SK-N-SH (cell line): ENCODE measurements at regions not wholly inside any gene's neighbourhood (a gene's known extent, or its start where the extent isn't known, plus 50 kb on each side); places are given as distances from the start of the nearest gene placed in this dataset.

Source experiments
- CTCF ChIA-PET: fragments of 300-600, 350-600 bp; formaldehyde crosslinking; extraction: SDS; loops from one replicate; lab custom pipeline; 2021; lab: Yijun Ruan, JAX
- POLR2A ChIA-PET: fragments of 350-600 bp; sonication (Branson Sonifier 250); formaldehyde crosslinking; extraction: SDS; loops from one replicate; lab custom pipeline; 2020; ENCODE audit warnings: antibody characterized with exemption, inconsistent platforms; lab: Yijun Ruan, JAX
- DNase-seq: peaks from one replicate; pipeline ENCODE4 v3.0.0; 2012
- H2AFZ ChIP-seq: fragments of 200-600 bp; sonication (generic); 2 replicates; pipeline ENCODE4 v1.8.1; 2016; ENCODE audit warnings: antibody characterized with exemption, mild to moderate bottlenecking, low read depth
- H3F3A ChIP-seq: fragments of 200-600 bp; sonication (generic); replicated peaks from 2 replicates; pipeline ENCODE3; 2016; ENCODE audit warnings: antibody characterized with exemption, mild to moderate bottlenecking; ENCODE audit not compliant: insufficient read depth
- H3K27ac ChIP-seq, 2 experiments: fragments of 200-500 bp in 1 of 2; fragments of 200-600 bp in 1 of 2; sonication (Bioruptor generic) in 1 of 2; sonication (generic), shearing (Covaris generic) in 1 of 2; 2 replicates each; pipeline versions ENCODE4 v1.5.1 to v1.6.1; 2014 to 2016; ENCODE audit warnings: low read depth in 2 of 2, inconsistent platforms in 1 of 2, low read length in 1 of 2, mild to moderate bottlenecking in 1 of 2, mixed read lengths in 1 of 2
- H3K27me3 ChIP-seq: fragments of 200-600 bp; sonication (generic), shearing (Covaris generic); 2 replicates; pipeline ENCODE4 v1.6.1; 2016; ENCODE audit warnings: mixed run types; ENCODE audit not compliant: insufficient read depth
- H3K36me3 ChIP-seq, 2 experiments: fragments of 200-500 bp in 1 of 2; fragments of 200-600 bp in 1 of 2; sonication (Bioruptor generic) in 1 of 2; sonication (generic) in 1 of 2; replicated peaks in 1 of 2; 2 replicates each; pipeline versions ENCODE3 to v1.5.1; 2014 to 2016; ENCODE audit warnings: low read length in 1 of 2, mild to moderate bottlenecking in 1 of 2; ENCODE audit not compliant: insufficient read depth in 2 of 2, control insufficient read depth in 1 of 2
- H3K4me1 ChIP-seq, 2 experiments: fragments of 200-500 bp in 1 of 2; fragments of 200-600 bp in 1 of 2; sonication (Bioruptor generic) in 1 of 2; sonication (generic), shearing (Covaris generic) in 1 of 2; 2 replicates each; pipeline versions ENCODE4 v1.5.1 to v1.6.1; 2014 to 2016; ENCODE audit warnings: low read depth in 1 of 2, low read length in 1 of 2, mixed run types in 1 of 2; ENCODE audit not compliant: insufficient read depth in 2 of 2, control insufficient read depth in 1 of 2
- H3K4me2 ChIP-seq: fragments of 200-600 bp; sonication (generic), shearing (Covaris generic); 2 replicates; pipeline ENCODE4 v1.6.1; 2017; ENCODE audit warnings: mixed run types
- H3K4me3 ChIP-seq, 2 experiments: fragments of 200-500 bp in 1 of 2; fragments of 200-600 bp in 1 of 2; sonication (Bioruptor generic) in 1 of 2; sonication (generic), shearing (Covaris generic) in 1 of 2; 2 replicates each; pipeline versions ENCODE4 v1.5.1 to v1.8.1; 2014 to 2016; ENCODE audit warnings: low read depth in 2 of 2, inconsistent platforms in 1 of 2, low read length in 1 of 2, mild to moderate bottlenecking in 1 of 2, mixed read lengths in 1 of 2, moderate library complexity in 1 of 2
- H3K79me2 ChIP-seq: fragments of 200-600 bp; sonication (generic); 2 replicates; pipeline ENCODE4 v1.8.1; 2017; ENCODE audit warnings: mild to moderate bottlenecking; ENCODE audit not compliant: insufficient read depth
- H3K9ac ChIP-seq: fragments of 200-600 bp; sonication (generic); 2 replicates; pipeline ENCODE4 v1.6.1; 2017; ENCODE audit warnings: mixed run types
- H3K9me2 ChIP-seq: fragments of 200-600 bp; sonication (generic); 2 replicates; pipeline ENCODE4 v1.6.1; 2017; ENCODE audit warnings: mixed run types
- H3K9me3 ChIP-seq: fragments of 200-600 bp; sonication (generic); 2 replicates; pipeline ENCODE4 v1.6.1; 2017; ENCODE audit warnings: mixed run types, mild to moderate bottlenecking, moderate library complexity
- H4K20me1 ChIP-seq: fragments of 200-600 bp; sonication (generic); 2 replicates; pipeline ENCODE4 v1.6.1; 2017; ENCODE audit warnings: mild to moderate bottlenecking, mixed run types; ENCODE audit not compliant: insufficient read depth
- ELF1 ChIP-seq: IDR thresholded peaks from 2 replicates; pipeline ENCODE4 v1.4.0; 2012
- EP300 ChIP-seq, 2 experiments: IDR thresholded peaks; 2 replicates each; pipeline versions ENCODE4 v1.4.0 to v1.6.1; 2012; ENCODE audit warnings: borderline replicate concordance in 1 of 2, low read depth in 1 of 2, low read length in 1 of 2
- EZH2phosphoT487 ChIP-seq: fragments of 200-600 bp; sonication (generic); IDR thresholded peaks from 2 replicates; pipeline ENCODE4 v1.6.1; 2017; ENCODE audit warnings: low read depth, mixed run types, mild to moderate bottlenecking, antibody characterized with exemption, moderate library complexity, borderline replicate concordance
- GABPA ChIP-seq: IDR thresholded peaks from 2 replicates; pipeline ENCODE4 v1.4.0; 2012; ENCODE audit warnings: low read depth, mild to moderate bottlenecking
- GATA2 ChIP-seq: sonication (generic); formaldehyde crosslinking; IDR thresholded peaks from 2 replicates; pipeline ENCODE4 v1.5.0; 2020; ENCODE audit warnings: mild to moderate bottlenecking, missing genetic modification reagents
- MEF2A ChIP-seq: IDR thresholded peaks from 2 replicates; pipeline ENCODE4 v1.4.0; 2012; ENCODE audit warnings: low read depth, borderline replicate concordance
- MXI1 ChIP-seq: IDR thresholded peaks from 2 replicates; pipeline ENCODE4 v1.6.1; 2012; ENCODE audit warnings: mild to moderate bottlenecking, low read depth, low read length, improper control_type of control experiment
- NFIC ChIP-seq: IDR thresholded peaks from 2 replicates; pipeline ENCODE4 v1.4.0; 2012; ENCODE audit warnings: borderline replicate concordance
- NRF1 ChIP-seq: IDR thresholded peaks from 2 replicates; pipeline ENCODE4 v1.6.1; 2012; ENCODE audit warnings: low read depth, mild to moderate bottlenecking, low read length
- POLR2AphosphoS5 ChIP-seq: IDR thresholded peaks from 2 replicates; pipeline ENCODE4 v1.6.1; 2012; ENCODE audit warnings: low read depth, low read length
- RAD21 ChIP-seq: IDR thresholded peaks from 2 replicates; pipeline ENCODE4 v1.6.1; 2012; ENCODE audit warnings: mild to moderate bottlenecking, low read length
- RFX5 ChIP-seq: IDR thresholded peaks from 2 replicates; pipeline ENCODE4 v1.6.1; 2012; ENCODE audit warnings: mild to moderate bottlenecking, improper control_type of control experiment, low read length
- SIN3A ChIP-seq: IDR thresholded peaks from 2 replicates; pipeline ENCODE4 v1.6.1; 2012; ENCODE audit warnings: low read depth, mild to moderate bottlenecking, low read length, moderate library complexity, borderline replicate concordance
- SMC3 ChIP-seq: IDR thresholded peaks from 2 replicates; pipeline ENCODE4 v1.6.1; 2012; ENCODE audit warnings: low read depth, low read length, improper control_type of control experiment
- TAF1 ChIP-seq: IDR thresholded peaks from 2 replicates; pipeline ENCODE4 v1.6.1; 2012; ENCODE audit warnings: low read depth, mild to moderate bottlenecking, low read length, moderate library complexity, borderline replicate concordance
- YY1 ChIP-seq: IDR thresholded peaks from 2 replicates; pipeline ENCODE4 v1.4.0; 2012; ENCODE audit warnings: low read depth, mild to moderate bottlenecking
- WGBS: methylation state at CpG from one replicate; pipeline ENCODE4 v1.1.6; 2017; ENCODE audit warnings: low lambda C conversion rate; 5-methylcytosine and 5-hydroxymethylcytosine counted together
- TF ChIP-seq, protein P1 (sequence below): fragments of 200-600 bp; sonication (generic); IDR thresholded peaks from 2 replicates; pipeline ENCODE4 v1.6.1; 2017; ENCODE audit warnings: antibody characterized with exemption, mild to moderate bottlenecking, moderate library complexity
- TF ChIP-seq, protein P2 (sequence below): IDR thresholded peaks from 2 replicates; pipeline ENCODE4; 2012
- TF ChIP-seq, protein P3 (sequence below): fragments of 150-350 bp; IDR thresholded peaks from 2 replicates; pipeline ENCODE4 v1.6.1; 2017; ENCODE audit warnings: antibody characterized with exemption, low read length, low read depth, borderline replicate concordance

DNA sequence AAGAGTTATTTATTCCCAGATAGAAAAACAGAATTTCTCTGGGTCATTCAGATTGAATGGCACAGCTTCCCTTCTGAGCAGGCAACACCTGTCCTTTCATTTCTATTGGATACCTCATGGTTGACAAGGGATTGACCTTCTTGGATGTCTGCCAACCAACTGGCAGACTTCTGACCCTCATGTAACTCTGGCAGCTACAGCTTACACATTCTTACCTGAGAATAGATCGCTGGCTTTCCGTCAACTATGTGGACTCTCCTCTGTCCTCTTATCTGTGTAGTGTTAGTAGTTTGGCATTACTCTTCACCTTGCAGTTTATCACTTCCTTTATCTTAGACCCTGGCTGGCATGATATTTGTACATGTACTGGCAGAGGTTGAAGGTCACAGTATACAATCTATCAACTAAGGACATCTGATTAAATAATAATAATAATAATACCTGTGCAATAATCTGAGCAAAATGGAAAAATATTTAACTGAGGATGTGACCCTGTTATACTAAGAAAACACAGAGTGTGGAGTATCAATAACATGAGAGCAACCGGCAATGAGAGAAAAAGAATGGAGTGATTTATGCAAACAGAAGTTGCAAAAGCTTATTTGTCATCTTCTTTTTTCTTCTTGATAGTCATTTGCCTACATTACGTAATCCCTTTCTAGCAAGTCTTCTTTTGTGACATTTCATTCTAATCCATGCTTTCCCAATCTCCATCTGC is 1118.2 kb downstream of the ARAP2 start:
- no peak overlapping the region for H3K4me3 ChIP-seq
- no peaks in the 10 kb centered on the region for H3K36me3 ChIP-seq
- H3K4me1 ChIP-seq: no peaks in the 10 kb centered on the region
- TF ChIP-seq NRF1: no peak
- TF ChIP-seq ELF1: no peak
- no peak for TF ChIP-seq GABPA
- TF ChIP-seq YY1: no peak
- TF ChIP-seq RAD21: no peak
- TF ChIP-seq NFIC: no peak
- TF ChIP-seq, protein P1, sequence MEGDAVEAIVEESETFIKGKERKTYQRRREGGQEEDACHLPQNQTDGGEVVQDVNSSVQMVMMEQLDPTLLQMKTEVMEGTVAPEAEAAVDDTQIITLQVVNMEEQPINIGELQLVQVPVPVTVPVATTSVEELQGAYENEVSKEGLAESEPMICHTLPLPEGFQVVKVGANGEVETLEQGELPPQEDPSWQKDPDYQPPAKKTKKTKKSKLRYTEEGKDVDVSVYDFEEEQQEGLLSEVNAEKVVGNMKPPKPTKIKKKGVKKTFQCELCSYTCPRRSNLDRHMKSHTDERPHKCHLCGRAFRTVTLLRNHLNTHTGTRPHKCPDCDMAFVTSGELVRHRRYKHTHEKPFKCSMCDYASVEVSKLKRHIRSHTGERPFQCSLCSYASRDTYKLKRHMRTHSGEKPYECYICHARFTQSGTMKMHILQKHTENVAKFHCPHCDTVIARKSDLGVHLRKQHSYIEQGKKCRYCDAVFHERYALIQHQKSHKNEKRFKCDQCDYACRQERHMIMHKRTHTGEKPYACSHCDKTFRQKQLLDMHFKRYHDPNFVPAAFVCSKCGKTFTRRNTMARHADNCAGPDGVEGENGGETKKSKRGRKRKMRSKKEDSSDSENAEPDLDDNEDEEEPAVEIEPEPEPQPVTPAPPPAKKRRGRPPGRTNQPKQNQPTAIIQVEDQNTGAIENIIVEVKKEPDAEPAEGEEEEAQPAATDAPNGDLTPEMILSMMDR: no peak
- TF ChIP-seq MXI1: no peak
- no peak for TF ChIP-seq TAF1
- TF ChIP-seq POLR2AphosphoS5: no peak
- TF ChIP-seq EZH2phosphoT487: no peak
- no peak for TF ChIP-seq EP300 (IDR thresholded peaks at IDR 0.05; ENCODE audit: borderline replicate concordance in 1 of 2, low read depth in 1 of 2, low read length in 1 of 2)
- no peak for TF ChIP-seq GATA2 (CRISPR knock-in tag)
- no peak for TF ChIP-seq SMC3
- TF ChIP-seq, protein P2, sequence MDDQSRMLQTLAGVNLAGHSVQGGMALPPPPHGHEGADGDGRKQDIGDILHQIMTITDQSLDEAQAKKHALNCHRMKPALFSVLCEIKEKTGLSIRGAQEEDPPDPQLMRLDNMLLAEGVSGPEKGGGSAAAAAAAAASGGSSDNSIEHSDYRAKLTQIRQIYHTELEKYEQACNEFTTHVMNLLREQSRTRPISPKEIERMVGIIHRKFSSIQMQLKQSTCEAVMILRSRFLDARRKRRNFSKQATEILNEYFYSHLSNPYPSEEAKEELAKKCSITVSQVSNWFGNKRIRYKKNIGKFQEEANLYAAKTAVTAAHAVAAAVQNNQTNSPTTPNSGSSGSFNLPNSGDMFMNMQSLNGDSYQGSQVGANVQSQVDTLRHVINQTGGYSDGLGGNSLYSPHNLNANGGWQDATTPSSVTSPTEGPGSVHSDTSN: no peak
- TF ChIP-seq, protein P3, sequence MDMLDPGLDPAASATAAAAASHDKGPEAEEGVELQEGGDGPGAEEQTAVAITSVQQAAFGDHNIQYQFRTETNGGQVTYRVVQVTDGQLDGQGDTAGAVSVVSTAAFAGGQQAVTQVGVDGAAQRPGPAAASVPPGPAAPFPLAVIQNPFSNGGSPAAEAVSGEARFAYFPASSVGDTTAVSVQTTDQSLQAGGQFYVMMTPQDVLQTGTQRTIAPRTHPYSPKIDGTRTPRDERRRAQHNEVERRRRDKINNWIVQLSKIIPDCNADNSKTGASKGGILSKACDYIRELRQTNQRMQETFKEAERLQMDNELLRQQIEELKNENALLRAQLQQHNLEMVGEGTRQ: no peak
- no peak for TF ChIP-seq MEF2A
- TF ChIP-seq RFX5: no peak
- TF ChIP-seq SIN3A: no peak
- H3K9me2 ChIP-seq: no peaks in the 10 kb centered on the region
- no peaks in the 10 kb centered on the region for H3F3A ChIP-seq
- H3K79me2 ChIP-seq: no peaks in the 10 kb centered on the region
- POLR2A ChIA-PET: no interaction called here
- DNase-seq: no peak
- no peak overlapping the region for H3K27ac ChIP-seq
- H3K9ac ChIP-seq: no peak overlapping the region
- no peaks in the 10 kb centered on the region for H3K9me3 ChIP-seq
- WGBS: 61% methylated on average over 4 of the region's 4 CpGs
- no peaks in the 10 kb centered on the region for H4K20me1 ChIP-seq
- H2AFZ ChIP-seq: no peak overlapping the region
- CTCF ChIA-PET: no interaction called here
- H3K4me2 ChIP-seq: no peak overlapping the region
- no peaks in the 10 kb centered on the region for H3K27me3 ChIP-seq
